ENCODE measurements at regions not wholly inside any gene's neighbourhood (a gene's known extent, or its start where the extent isn't known, plus 50 kb on each side); places are given as distances from the start of the nearest gene placed in this dataset.

DNA sequence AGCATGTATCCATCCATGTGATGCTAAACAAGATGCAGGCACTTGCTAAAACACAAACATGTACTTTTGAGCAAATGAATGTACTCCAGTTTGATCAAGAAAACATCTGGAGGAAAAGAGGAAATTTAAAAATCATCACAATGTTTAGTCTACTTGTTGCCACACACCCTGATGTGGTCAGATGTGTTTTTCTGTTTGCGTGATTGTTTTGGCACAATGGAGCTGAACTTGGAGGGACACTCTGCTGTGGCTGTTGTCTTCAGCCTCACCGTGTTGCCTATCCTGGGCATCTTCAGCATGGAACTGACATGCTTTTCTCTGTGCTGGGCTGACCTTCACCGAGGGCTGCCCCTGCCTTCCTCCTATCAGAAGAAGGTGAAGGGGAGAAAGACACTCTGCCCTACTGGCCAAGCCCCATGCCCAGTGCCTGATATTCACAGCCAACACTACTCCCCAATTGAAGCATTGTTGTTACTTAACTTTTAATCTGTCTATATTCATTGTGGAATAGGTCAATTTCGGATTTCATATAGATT is 268.3 kb upstream of the IGFBP3 start:
- ChIA-PET POLR2A (no interaction called here), CTCF (interaction anchor here (1.6 to 2.1 kb wide), 2 partner anchors 12 to 267 kb away, joined by 5 to 7 read pairs; no protein-coding TSS in a partner anchor)
- Histone ChIP-seq H3K36me3 (ENCODE audit: control insufficient read depth, insufficient read depth, low read length) (no peaks in the 10 kb centered on the region), H3K27me3 (ENCODE audit: control insufficient read depth, insufficient read depth, low read length) (no peaks in the 10 kb centered on the region), H3K4me3 (ENCODE audit: low read depth, low read length) (no peak overlapping the region)
- TF ChIP-seq, protein P1, sequence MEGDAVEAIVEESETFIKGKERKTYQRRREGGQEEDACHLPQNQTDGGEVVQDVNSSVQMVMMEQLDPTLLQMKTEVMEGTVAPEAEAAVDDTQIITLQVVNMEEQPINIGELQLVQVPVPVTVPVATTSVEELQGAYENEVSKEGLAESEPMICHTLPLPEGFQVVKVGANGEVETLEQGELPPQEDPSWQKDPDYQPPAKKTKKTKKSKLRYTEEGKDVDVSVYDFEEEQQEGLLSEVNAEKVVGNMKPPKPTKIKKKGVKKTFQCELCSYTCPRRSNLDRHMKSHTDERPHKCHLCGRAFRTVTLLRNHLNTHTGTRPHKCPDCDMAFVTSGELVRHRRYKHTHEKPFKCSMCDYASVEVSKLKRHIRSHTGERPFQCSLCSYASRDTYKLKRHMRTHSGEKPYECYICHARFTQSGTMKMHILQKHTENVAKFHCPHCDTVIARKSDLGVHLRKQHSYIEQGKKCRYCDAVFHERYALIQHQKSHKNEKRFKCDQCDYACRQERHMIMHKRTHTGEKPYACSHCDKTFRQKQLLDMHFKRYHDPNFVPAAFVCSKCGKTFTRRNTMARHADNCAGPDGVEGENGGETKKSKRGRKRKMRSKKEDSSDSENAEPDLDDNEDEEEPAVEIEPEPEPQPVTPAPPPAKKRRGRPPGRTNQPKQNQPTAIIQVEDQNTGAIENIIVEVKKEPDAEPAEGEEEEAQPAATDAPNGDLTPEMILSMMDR (IDR thresholded peaks at IDR 0.05; ENCODE audit: insufficient read depth, low read depth, low read length), result no peak
- no peak for DNase-seq (ENCODE audit: low read depth)

DNA sequence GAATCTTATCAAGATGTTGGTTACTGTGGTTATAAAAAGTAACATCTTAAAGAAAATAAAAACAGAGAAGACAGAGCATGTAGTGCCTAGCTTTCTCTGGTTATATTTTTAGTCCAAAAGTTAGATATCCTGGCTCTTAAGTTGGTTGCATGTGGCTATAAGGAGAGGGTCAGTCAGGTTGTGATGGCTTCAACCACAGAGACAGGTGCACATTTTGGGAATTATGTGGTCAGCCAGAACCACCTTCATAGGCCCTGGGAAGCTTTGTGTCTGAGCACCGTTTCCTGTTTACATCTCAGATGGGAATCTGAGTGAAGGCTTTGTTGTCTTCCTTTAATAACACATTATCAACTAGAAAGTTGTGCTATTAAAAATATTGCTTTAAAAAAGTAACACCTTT is 265.1 kb upstream of the IGFBP3 start:
- Histone ChIP-seq H3K4me3 (ENCODE audit: low read depth, low read length) (no peak overlapping the region), H3K27me3 (ENCODE audit: control insufficient read depth, insufficient read depth, low read length) (no peaks in the 10 kb centered on the region), H3K36me3 (ENCODE audit: control insufficient read depth, insufficient read depth, low read length) (no peaks in the 10 kb centered on the region)
- ChIA-PET POLR2A (no interaction called here), CTCF (interaction anchor here (1.1 to 1.8 kb wide), 2 partner anchors 8 to 263 kb away, joined by 3 to 5 read pairs; no protein-coding TSS in a partner anchor)
- TF ChIP-seq, protein P1 (IDR thresholded peaks at IDR 0.05; ENCODE audit: insufficient read depth, low read depth, low read length), result no peak
- DNase-seq (ENCODE audit: low read depth), result no peak

DNA sequence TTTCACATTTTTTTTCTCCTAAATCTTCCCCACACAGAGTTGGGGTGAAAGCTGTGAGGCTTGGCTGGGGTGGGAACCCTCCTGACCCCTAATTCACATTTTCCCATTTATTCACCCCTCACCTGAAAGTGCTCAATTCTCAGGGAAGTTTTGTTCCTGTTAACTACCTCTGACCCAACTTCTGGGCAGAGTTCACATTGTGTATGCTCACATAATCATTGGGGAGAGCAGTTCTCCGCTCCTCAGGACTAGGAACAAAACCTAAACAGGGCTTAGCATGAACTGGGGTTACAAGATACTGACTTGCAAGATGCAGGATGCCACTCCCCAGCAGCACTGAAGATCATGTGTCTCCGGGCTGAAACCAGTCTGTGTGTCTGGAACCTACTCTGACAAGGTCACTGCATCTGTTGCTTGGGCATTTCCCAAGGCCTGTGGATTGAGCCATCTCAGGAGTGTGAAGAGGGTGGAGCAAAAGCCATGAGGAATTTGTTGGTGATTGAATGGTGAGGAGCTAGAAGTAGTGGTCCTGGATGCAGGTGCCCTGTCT is 258.1 kb upstream of the IGFBP3 start:
- ChIA-PET CTCF (interaction anchor here (1.8 kb wide), 1 partner anchor 257 kb away, joined by 4 read pairs; no protein-coding TSS in a partner anchor), POLR2A (no interaction called here)
- H3K36me3 ChIP-seq (ENCODE audit: control insufficient read depth, insufficient read depth, low read length), result no peaks in the 10 kb centered on the region
- TF ChIP-seq, protein P1 (IDR thresholded peaks at IDR 0.05; ENCODE audit: insufficient read depth, low read depth, low read length), result no peak
- no peak for DNase-seq (ENCODE audit: low read depth)
- no peaks in the 10 kb centered on the region for H3K27me3 ChIP-seq (ENCODE audit: control insufficient read depth, insufficient read depth, low read length)
- H3K4me3 ChIP-seq (ENCODE audit: low read depth, low read length), result no peak overlapping the region

DNA sequence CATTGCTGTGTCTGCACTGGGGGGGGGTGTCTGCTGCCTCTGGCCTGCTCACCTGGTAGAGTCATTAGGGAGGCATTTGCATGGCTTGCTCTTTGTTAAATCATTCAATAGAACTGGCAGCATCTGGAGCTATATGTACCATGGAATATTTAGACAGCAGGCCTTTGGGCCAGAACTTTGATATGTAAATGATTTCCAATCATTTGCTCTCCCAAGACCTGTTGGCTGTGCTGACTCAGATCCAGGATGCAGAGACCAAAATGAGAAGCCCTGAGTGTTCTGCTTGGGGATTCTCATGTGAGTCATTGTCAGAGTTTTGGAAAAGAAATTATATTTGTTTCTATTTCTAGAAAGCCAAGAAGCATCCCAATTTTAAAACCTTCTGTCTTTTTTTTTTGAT is 257.6 kb upstream of the IGFBP3 start:
- POLR2A ChIA-PET, result no interaction called here
- Histone ChIP-seq H3K36me3 (ENCODE audit: control insufficient read depth, insufficient read depth, low read length) (no peaks in the 10 kb centered on the region), H3K27me3 (ENCODE audit: control insufficient read depth, insufficient read depth, low read length) (no peaks in the 10 kb centered on the region), H3K4me3 (ENCODE audit: low read depth, low read length) (no peak overlapping the region)
- CTCF ChIA-PET, result interaction anchor here (1.8 kb wide), 1 partner anchor 256 kb away, joined by 4 read pairs; no protein-coding TSS in a partner anchor
- no peak for DNase-seq (ENCODE audit: low read depth)
- TF ChIP-seq, protein P1 (IDR thresholded peaks at IDR 0.05; ENCODE audit: insufficient read depth, low read depth, low read length), result no peak

DNA sequence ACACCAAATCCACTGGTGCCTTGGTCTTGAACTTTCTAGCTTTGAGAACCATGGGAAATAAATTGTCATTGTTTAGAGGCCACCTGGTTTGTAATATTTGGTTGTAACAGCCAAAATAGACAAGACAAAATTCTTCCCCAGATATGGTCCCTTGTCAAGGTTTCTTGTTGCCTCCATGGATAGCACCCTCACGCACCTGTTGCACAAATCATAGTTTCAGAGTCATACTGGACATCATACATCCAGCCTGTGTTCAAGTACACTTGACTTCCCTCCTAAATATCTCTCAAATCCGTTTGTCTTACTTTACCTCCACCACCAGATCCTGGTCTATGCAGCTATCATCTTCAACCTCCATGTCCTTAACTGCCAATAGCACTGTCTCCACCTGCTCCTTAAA is 256.7 kb upstream of the IGFBP3 start:
- CTCF ChIA-PET, result interaction anchor here (0.7 to 1.6 kb wide), 3 partner anchors 8 to 13 kb away, joined by 3 to 5 read pairs (median 3); no protein-coding TSS in a partner anchor
- H3K27me3 ChIP-seq (ENCODE audit: control insufficient read depth, insufficient read depth, low read length), result no peaks in the 10 kb centered on the region
- POLR2A ChIA-PET, result no interaction called here

More for the DNA sequence above, 256.7 kb upstream of the IGFBP3 start:
- no peak overlapping the region for H3K4me3 ChIP-seq (ENCODE audit: low read depth, low read length)
- no peak for DNase-seq (ENCODE audit: low read depth)
- TF ChIP-seq, protein P1 (IDR thresholded peaks at IDR 0.05; ENCODE audit: insufficient read depth, low read depth, low read length), result no peak
- no peaks in the 10 kb centered on the region for H3K36me3 ChIP-seq (ENCODE audit: control insufficient read depth, insufficient read depth, low read length)
